ENCODE measurements at regions not wholly inside any gene's neighbourhood (a gene's known extent, or its start where the extent isn't known, plus 50 kb on each side); places are given as distances from the start of the nearest gene placed in this dataset.

GRCh38 chr4:56229947-56230346, 157.3 kb downstream of the AASDH start:
- no TSS peak for BruUV-seq (replicated peaks)
- RAD21 ChIA-PET (ENCODE audit: low non-redundant PET in 1 of 2, low total read pairs in 2 of 2, uncharacterized antibody in 2 of 2, unreplicated experiment in 2 of 2), result no interaction called here
- no peak for DNase-seq (ENCODE audit: low read depth, low spot score)
- Histone ChIP-seq H3K27me3 (ENCODE audit: insufficient read depth, low read length) (no peaks in the 10 kb centered on the region), H3K4me3 (replicated peaks in 1 of 2; ENCODE audit: low read depth in 1 of 2, low read length in 2 of 2) (no peak overlapping the region), H3K9ac (ENCODE audit: low read length) (no peak overlapping the region), H3K27ac (ENCODE audit: low read depth, low read length) (no peak overlapping the region), H3K79me2 (ENCODE audit: insufficient read depth, low read length) (no peaks in the 10 kb centered on the region), H3K4me2 (ENCODE audit: low read length) (no peak overlapping the region), H2AFZ (ENCODE audit: low read depth, low read length, poor library complexity, severe bottlenecking) (no peak overlapping the region), H3K36me3 (ENCODE audit: control insufficient read depth in 1 of 2, insufficient read depth in 2 of 2, low read length in 2 of 2) (no peaks in the 10 kb centered on the region), H3K9me2 (ENCODE audit: insufficient read depth) (peaks cover 3% of the 10 kb centered on the region; the same call in 1 of the 2 replicates), H3K4me1 (ENCODE audit: control insufficient read depth in 1 of 2, insufficient read depth in 2 of 2, low read length in 2 of 2) (no peaks in the 10 kb centered on the region), H4K20me1 (ENCODE audit: insufficient read depth) (no peaks in the 10 kb centered on the region), H3K9me3 (ENCODE audit: control insufficient read depth in 1 of 2, insufficient read depth in 1 of 2, low read depth in 1 of 2, low read length in 2 of 2) (no peaks in the 10 kb centered on the region)
- intact Hi-C loops (cut with micrococcal nuclease), result no loop called here
- TF ChIP-seq CTCF (IDR thresholded peaks at IDR 0.05 in 2 of 3, conservative IDR thresholded peaks at IDR 0.05 in 1 of 3; ENCODE audit: borderline replicate concordance in 1 of 3, insufficient read depth in 1 of 3, low read depth in 2 of 3, low read length in 2 of 3) (no peak), REST (IDR thresholded peaks at IDR 0.05; ENCODE audit: low read depth) (no peak), SIN3A (IDR thresholded peaks at IDR 0.05; ENCODE audit: low read depth) (no peak), FOSL1 (IDR thresholded peaks at IDR 0.05; ENCODE audit: low read depth) (no peak), JUND (IDR thresholded peaks at IDR 0.05) (no peak), MAX (IDR thresholded peaks at IDR 0.05) (no peak)
- ATAC-seq, result no peak
- CTCF ChIA-PET, result no interaction called here
- POLR2A ChIA-PET, result no interaction called here

Measured in HCT116 (cell line).